CD14-positive monocyte (primary cell): ENCODE measurements at regions not wholly inside any gene's neighbourhood (a gene's known extent, or its start where the extent isn't known, plus 50 kb on each side); places are given as distances from the start of the nearest gene placed in this dataset.

Experiments used
- DNase-seq, 3 donors: peaks; one replicate each; pipeline ENCODE4 v3.0.0-alpha.2; 2011 to 2022
- H2AFZ ChIP-seq: 2 replicates; pipeline ENCODE4 v1.6.0; 2012; ENCODE audit warnings: mild to moderate bottlenecking, low read depth, low read length, inconsistent platforms; ENCODE audit not compliant: insufficient read depth, poor library complexity, severe bottlenecking
- H3K27ac ChIP-seq, 2 donors: 1 replicate in 1 of 2; 2 replicates in 1 of 2; pipeline ENCODE4 v1.5.1; 2012 to 2013; ENCODE audit warnings: low read length in 2 of 2, control low read depth in 1 of 2, inconsistent platforms in 1 of 2, low read depth in 1 of 2, mild to moderate bottlenecking in 1 of 2
- H3K27me3 ChIP-seq, 2 donors: one replicate each; pipeline versions ENCODE4 v1.6.0 to v1.6.1; 2011 to 2013; ENCODE audit warnings: low read length in 2 of 2; ENCODE audit not compliant: control insufficient read depth in 2 of 2, insufficient read depth in 2 of 2
- H3K36me3 ChIP-seq, 2 donors: replicated peaks in 1 of 2; 1 replicate in 1 of 2; 2 replicates in 1 of 2; pipeline versions ENCODE4 v1.5.1 to v1.6.1; 2012 to 2013; ENCODE audit warnings: low read length in 2 of 2, control low read depth in 1 of 2, inconsistent platforms in 1 of 2, mild to moderate bottlenecking in 1 of 2; ENCODE audit not compliant: insufficient read depth in 2 of 2, control insufficient read depth in 1 of 2
- H3K4me1 ChIP-seq, 2 donors: 1 replicate in 1 of 2; 2 replicates in 1 of 2; pipeline versions ENCODE4 v1.5.1 to v1.6.1; 2012 to 2013; ENCODE audit warnings: low read length in 2 of 2, control low read depth in 1 of 2, inconsistent platforms in 1 of 2, mild to moderate bottlenecking in 1 of 2, moderate library complexity in 1 of 2; ENCODE audit not compliant: insufficient read depth in 2 of 2, control insufficient read depth in 1 of 2
- H3K4me2 ChIP-seq: replicated peaks from 2 replicates; pipeline ENCODE3; 2012; ENCODE audit warnings: low read length, moderate library complexity, mild to moderate bottlenecking; ENCODE audit not compliant: poor library complexity, severe bottlenecking; ENCODE audit errors: extremely low read depth
- H3K4me3 ChIP-seq, 3 experiments: fragments of 200-600 bp in 1 of 3; sonication (generic) in 1 of 3; replicated peaks in 1 of 3; 1 replicate in 2 of 3; 2 replicates in 1 of 3; pipeline ENCODE4 v1.5.1; 2011 to 2013; ENCODE audit warnings: low read length in 3 of 3, mild to moderate bottlenecking in 3 of 3, control low read depth in 2 of 3, low read depth in 2 of 3, inconsistent platforms in 1 of 3, moderate library complexity in 1 of 3
- H3K79me2 ChIP-seq: 2 replicates; pipeline ENCODE4 v1.6.0; 2012; ENCODE audit warnings: mild to moderate bottlenecking, control low read depth, inconsistent platforms, low read length, moderate library complexity; ENCODE audit not compliant: insufficient read depth
- H3K9ac ChIP-seq: 2 replicates; pipeline ENCODE4 v1.6.0; 2017; ENCODE audit warnings: low read length, mild to moderate bottlenecking; ENCODE audit not compliant: insufficient read depth, poor library complexity, severe bottlenecking
- H3K9me3 ChIP-seq, 2 donors: replicated peaks in 1 of 2; 1 replicate in 1 of 2; 2 replicates in 1 of 2; pipeline versions ENCODE4 v1.5.1 to v1.6.1; 2012 to 2013; ENCODE audit warnings: low read length in 2 of 2, control low read depth in 1 of 2; ENCODE audit not compliant: control insufficient read depth in 1 of 2, insufficient read depth in 1 of 2
- H4K20me1 ChIP-seq: 2 replicates; pipeline ENCODE4 v1.6.0; 2012; ENCODE audit warnings: mild to moderate bottlenecking, low read length, control low read depth, moderate library complexity; ENCODE audit not compliant: insufficient read depth
- H3K27ac Mint-ChIP-seq, 7 donors: one replicate each; pipeline ENCODE4 v1.8.0; 2020; ENCODE audit warnings: mild to moderate bottlenecking in 7 of 7, mixed read lengths in 7 of 7, moderate library complexity in 6 of 7, inconsistent platforms in 2 of 7
- H3K27me3 Mint-ChIP-seq, 3 donors: one replicate each; pipeline ENCODE4 v1.8.0; 2021 to 2022; ENCODE audit warnings: low read depth in 3 of 3, mild to moderate bottlenecking in 3 of 3, mixed read lengths in 3 of 3, moderate library complexity in 3 of 3, inconsistent platforms in 1 of 3
- H3K36me3 Mint-ChIP-seq, 2 donors: one replicate each; pipeline ENCODE4 v1.8.0; 2020; ENCODE audit warnings: mixed read lengths in 2 of 2, inconsistent platforms in 1 of 2, mild to moderate bottlenecking in 1 of 2
- H3K4me1 Mint-ChIP-seq: one replicate; pipeline ENCODE4 v1.8.0; 2020; ENCODE audit warnings: mild to moderate bottlenecking, mixed read lengths
- H3K4me3 Mint-ChIP-seq, 2 donors: one replicate each; pipeline ENCODE4 v1.8.0; 2020; ENCODE audit warnings: mild to moderate bottlenecking in 2 of 2, mixed read lengths in 2 of 2, moderate library complexity in 1 of 2
- H3K9me3 Mint-ChIP-seq, 7 donors: one replicate each; pipeline ENCODE4 v1.8.0; 2020 to 2022; ENCODE audit warnings: mixed read lengths in 7 of 7, mild to moderate bottlenecking in 6 of 7, moderate library complexity in 6 of 7, inconsistent platforms in 2 of 7
- WGBS: methylation state at CpG from one replicate; pipeline ENCODE4 v1.1.5; 2013; ENCODE audit warnings: missing lambda C conversion rate; ENCODE audit not compliant: insufficient coverage; 5-methylcytosine and 5-hydroxymethylcytosine counted together
- intact Hi-C, 2 donors: fragments of 100-400 bp; cut with micrococcal nuclease; formaldehyde crosslinking; loops; one replicate each; pipeline versions ENCODE4 v1.15.0 to v1.15.1; 2023
- TF ChIP-seq, protein P1 (sequence below): fragments of 200-600 bp; IDR thresholded peaks from one replicate; pipeline ENCODE4 v1.8.0; 2022; ENCODE audit warnings: antibody characterized with exemption, mild to moderate bottlenecking

- H3K9ac ChIP-seq: no peak overlapping the region
- TF ChIP-seq, protein P1, sequence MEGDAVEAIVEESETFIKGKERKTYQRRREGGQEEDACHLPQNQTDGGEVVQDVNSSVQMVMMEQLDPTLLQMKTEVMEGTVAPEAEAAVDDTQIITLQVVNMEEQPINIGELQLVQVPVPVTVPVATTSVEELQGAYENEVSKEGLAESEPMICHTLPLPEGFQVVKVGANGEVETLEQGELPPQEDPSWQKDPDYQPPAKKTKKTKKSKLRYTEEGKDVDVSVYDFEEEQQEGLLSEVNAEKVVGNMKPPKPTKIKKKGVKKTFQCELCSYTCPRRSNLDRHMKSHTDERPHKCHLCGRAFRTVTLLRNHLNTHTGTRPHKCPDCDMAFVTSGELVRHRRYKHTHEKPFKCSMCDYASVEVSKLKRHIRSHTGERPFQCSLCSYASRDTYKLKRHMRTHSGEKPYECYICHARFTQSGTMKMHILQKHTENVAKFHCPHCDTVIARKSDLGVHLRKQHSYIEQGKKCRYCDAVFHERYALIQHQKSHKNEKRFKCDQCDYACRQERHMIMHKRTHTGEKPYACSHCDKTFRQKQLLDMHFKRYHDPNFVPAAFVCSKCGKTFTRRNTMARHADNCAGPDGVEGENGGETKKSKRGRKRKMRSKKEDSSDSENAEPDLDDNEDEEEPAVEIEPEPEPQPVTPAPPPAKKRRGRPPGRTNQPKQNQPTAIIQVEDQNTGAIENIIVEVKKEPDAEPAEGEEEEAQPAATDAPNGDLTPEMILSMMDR: no peak
- peaks cover 0 to 8% of the 10 kb centered on the region in 2 donors for H3K9me3 ChIP-seq
- DNase-seq: no peak
- no peaks in the 10 kb centered on the region for H3K79me2 ChIP-seq
- no peak overlapping the region for H2AFZ ChIP-seq
- H4K20me1 ChIP-seq: no peaks in the 10 kb centered on the region
- H3K9me3 Mint-ChIP-seq: peaks cover 2 to 12% (median 9%) of the 10 kb centered on the region in 7 donors
- H3K4me2 ChIP-seq: no peak overlapping the region
- H3K27ac ChIP-seq: no peak overlapping the region
- intact Hi-C loops: loop anchor here in 1 of 2 donors (1.0 kb wide), 1 partner anchor 12 kb away; no protein-coding TSS in a partner anchor
- H3K27me3 Mint-ChIP-seq: peaks cover 4 to 8% (median 5%) of the 10 kb centered on the region in 3 donors
- H3K4me1 Mint-ChIP-seq: peaks cover 17% of the 10 kb centered on the region
- WGBS: no CpG with 5 or more reads among the region's 1 CpG
- H3K4me3 Mint-ChIP-seq: no peak overlapping the region
- H3K27ac Mint-ChIP-seq: no peak overlapping the region
- no peak overlapping the region for H3K4me3 ChIP-seq
- no peaks in the 10 kb centered on the region for H3K36me3 ChIP-seq
- H3K4me1 ChIP-seq: peaks cover 17 to 20% of the 10 kb centered on the region in 2 donors
- no peaks in the 10 kb centered on the region for H3K27me3 ChIP-seq
- no peaks in the 10 kb centered on the region for H3K36me3 Mint-ChIP-seq
Observed at GRCh38 chr11:45038923-45039322, 88.2 kb upstream of the TP53I11 start.

DNA sequence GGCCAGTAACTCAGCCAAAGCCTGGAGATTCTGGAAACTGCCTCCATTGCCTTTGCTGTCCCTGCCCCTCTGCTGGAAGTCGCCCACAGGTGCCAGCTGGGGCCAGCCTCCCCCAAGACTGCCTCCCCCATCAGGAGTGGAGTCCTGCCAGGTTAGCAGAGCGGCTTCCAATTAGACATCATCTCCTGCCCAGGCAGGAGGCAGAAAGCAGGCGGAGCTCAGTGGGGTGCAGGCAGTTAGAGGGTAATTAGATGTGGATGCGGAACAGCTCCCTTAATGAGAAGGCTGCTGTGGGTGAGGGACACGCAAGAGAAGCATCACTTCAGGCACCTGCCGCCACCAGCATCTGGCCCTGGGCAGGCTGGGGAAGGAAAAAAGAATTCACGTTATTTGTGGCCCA lies 90.9 kb upstream of the TP53I11 start:
- Mint-ChIP-seq H3K4me1 (peaks cover 40% of the 10 kb centered on the region), H3K27me3 (peaks cover 4 to 9% (median 5%) of the 10 kb centered on the region in 3 donors), H3K36me3 (no peaks in the 10 kb centered on the region), H3K4me3 (no peak overlapping the region), H3K27ac (no peak overlapping the region), H3K9me3 (peaks cover 2 to 12% (median 9%) of the 10 kb centered on the region in 7 donors)
- H4K20me1 ChIP-seq: no peaks in the 10 kb centered on the region
- H3K4me2 ChIP-seq: no peak overlapping the region
- no peaks in the 10 kb centered on the region for H3K27me3 ChIP-seq
- H3K4me1 ChIP-seq: peaks cover 38 to 46% of the 10 kb centered on the region in 2 donors
- H3K4me3 ChIP-seq: no peak overlapping the region
- TF ChIP-seq, protein P1: no peak
- H3K27ac ChIP-seq: no peak overlapping the region
- H2AFZ ChIP-seq: no peak overlapping the region
- no peaks in the 10 kb centered on the region for H3K36me3 ChIP-seq
- DNase-seq: no peak
- no peaks in the 10 kb centered on the region for H3K79me2 ChIP-seq
- intact Hi-C loops: loop anchor here (10.0 kb wide), 1 partner anchor 87 kb away; the partner anchor contains the start of gene TP53I11 (in 2 of the 2)
- peaks cover 0 to 8% of the 10 kb centered on the region in 2 donors for H3K9me3 ChIP-seq
- no peak overlapping the region for H3K9ac ChIP-seq
- 94% methylated on average over 3 of the region's 7 CpGs for WGBS
